GM12878 (cell line): ENCODE measurements at regions not wholly inside any gene's neighbourhood (a gene's known extent, or its start where the extent isn't known, plus 50 kb on each side); places are given as distances from the start of the nearest gene placed in this dataset.
A peak's percentile ranks its signal among the peaks of the same experiment; 100 is the strongest.

Experiments
- ATAC-seq: fragments of 200-7000 bp; cut with Tn5 transposase; 3 replicates; pipeline ENCODE4 v1.9.1; 2020; ENCODE audit warnings: mild to moderate bottlenecking, moderate library complexity
- BruUV-seq: library from RNA; stranded (reverse); fragments of 400-500 nt; replicated peaks from 2 replicates; lab custom pipeline; 2021; lab: Mats Ljungman, UMichigan
- CTCF ChIA-PET: fragments of 300-600 bp; sonication (Branson Sonifier 250); formaldehyde crosslinking; extraction: SDS; loops from one replicate; lab custom pipeline; 2021; ENCODE audit warnings: inconsistent platforms; lab: Yijun Ruan, JAX
- POLR2A ChIA-PET: fragments of 350-600 bp; formaldehyde crosslinking; extraction: SDS; loops from one replicate; lab custom pipeline; 2021; ENCODE audit warnings: inconsistent platforms; lab: Charles Lee
- RAD21 ChIA-PET: fragments of 300-600 bp; sonication (Branson Sonifier 250); formaldehyde crosslinking; loops from one replicate; lab custom pipeline; 2023; ENCODE audit warnings: antibody characterized with exemption; ENCODE audit not compliant: unreplicated experiment; lab: Charles Lee
- SMC1A ChIA-PET: fragments of 300-600 bp; sonication (Branson Sonifier 250); formaldehyde crosslinking; loops from one replicate; lab custom pipeline; 2023; ENCODE audit not compliant: unreplicated experiment, uncharacterized antibody; lab: Charles Lee
- DNase-seq: peaks from one replicate; pipeline ENCODE4 v3.0.0-alpha.2; 2011; ENCODE audit warnings: low read depth, low spot score
- FAIRE-seq: peaks from 3 replicates; lab custom pipeline; 2011; peaks lifted over from hg19 to GRCh38; lab: Jason Lieb, UNC
- H2AFZ ChIP-seq: 2 replicates; pipeline ENCODE4 v1.6.0; 2011; ENCODE audit warnings: low read depth, low read length, control low read depth; ENCODE audit not compliant: control insufficient read depth
- H3K27ac ChIP-seq: 2 replicates; pipeline ENCODE4 v1.5.1; 2011; ENCODE audit warnings: control low read depth; ENCODE audit not compliant: control insufficient read depth, insufficient read depth
- H3K27me3 ChIP-seq, 2 experiments: replicated peaks in 1 of 2; 2 replicates each; pipeline versions ENCODE4 v1.6.0 to v1.6.1; 2011; ENCODE audit warnings: low read length in 1 of 2; ENCODE audit not compliant: control insufficient read depth in 2 of 2, insufficient read depth in 2 of 2
- H3K36me3 ChIP-seq, 2 experiments: 2 replicates each; pipeline ENCODE4 v1.5.1; 2011; ENCODE audit warnings: low read length in 1 of 2; ENCODE audit not compliant: control insufficient read depth in 2 of 2, insufficient read depth in 2 of 2
- H3K4me1 ChIP-seq: 2 replicates; pipeline ENCODE4 v1.6.1; 2011; ENCODE audit warnings: mild to moderate bottlenecking, low read length, moderate library complexity, mixed read lengths; ENCODE audit not compliant: control insufficient read depth, insufficient read depth
- H3K4me2 ChIP-seq: 2 replicates; pipeline ENCODE4 v1.6.0; 2011; ENCODE audit warnings: control low read depth; ENCODE audit not compliant: control insufficient read depth, insufficient read depth
- H3K4me3 ChIP-seq: fragments of 200-600 bp; sonication (generic); 2 replicates; pipeline ENCODE4 v1.5.1; 2016
- H3K79me2 ChIP-seq: 2 replicates; pipeline ENCODE4 v1.6.0; 2011; ENCODE audit warnings: low read length; ENCODE audit not compliant: control insufficient read depth, insufficient read depth
- H3K9ac ChIP-seq: 2 replicates; pipeline ENCODE4 v1.8.0; 2011; ENCODE audit warnings: low read length, control low read depth, mixed read lengths; ENCODE audit not compliant: control insufficient read depth, insufficient read depth
- H3K9me3 ChIP-seq: replicated peaks from 3 replicates; pipeline ENCODE4 v1.5.1; 2011; ENCODE audit warnings: mild to moderate bottlenecking, low read length; ENCODE audit not compliant: control insufficient read depth, insufficient read depth
- H4K20me1 ChIP-seq: 2 replicates; pipeline ENCODE4 v1.6.0; 2011; ENCODE audit not compliant: control insufficient read depth, insufficient read depth
- ATF7 ChIP-seq: fragments of 450-650 bp; IDR thresholded peaks from 2 replicates; pipeline ENCODE4 v1.6.1; 2016; ENCODE audit warnings: low read depth, mild to moderate bottlenecking
- BCL11A ChIP-seq: IDR thresholded peaks from 2 replicates; pipeline ENCODE4 v1.6.1; 2011; ENCODE audit warnings: low read depth, low read length
- CBX3 ChIP-seq: fragments of 200-600 bp; sonication (generic); IDR thresholded peaks from 2 replicates; pipeline ENCODE4 v1.6.1; 2016; ENCODE audit warnings: low read depth, borderline replicate concordance
- CBX5 ChIP-seq: sonication (generic); IDR thresholded peaks from 2 replicates; pipeline ENCODE4 v1.6.1; 2016; ENCODE audit warnings: low read depth, moderate library complexity, mild to moderate bottlenecking, inconsistent platforms
- IKZF1 ChIP-seq: fragments of 450-650 bp; conservative IDR thresholded peaks from 2 replicates; pipeline ENCODE4 v1.6.1; 2017; ENCODE audit warnings: antibody characterized with exemption, mild to moderate bottlenecking
- IKZF2 ChIP-seq, 2 experiments: fragments of 450-650 bp; IDR thresholded peaks; 2 replicates each; pipeline ENCODE4 v1.6.1; 2017; ENCODE audit warnings: mild to moderate bottlenecking in 2 of 2, moderate library complexity in 2 of 2
- MTA2 ChIP-seq: fragments of 450-650 bp; IDR thresholded peaks from 2 replicates; pipeline ENCODE4 v1.6.1; 2016; ENCODE audit warnings: low read depth, mild to moderate bottlenecking, moderate library complexity
- MTA3 ChIP-seq: IDR thresholded peaks from 2 replicates; pipeline ENCODE4 v1.6.1; 2012; ENCODE audit warnings: low read length, inconsistent platforms, borderline replicate concordance
- NBN ChIP-seq: fragments of 450-650 bp; IDR thresholded peaks from 2 replicates; pipeline ENCODE4 v1.6.1; 2016
- PML ChIP-seq: IDR thresholded peaks from 2 replicates; pipeline ENCODE4 v1.6.1; 2012; ENCODE audit warnings: low read length, inconsistent platforms
- SREBF1 ChIP-seq: IDR thresholded peaks from 2 replicates; pipeline ENCODE4 v1.6.1; 2012; ENCODE audit warnings: mild to moderate bottlenecking, low read length
- TCF7 ChIP-seq: IDR thresholded peaks from 2 replicates; pipeline ENCODE4 v1.6.1; 2014; ENCODE audit warnings: antibody characterized with exemption, borderline replicate concordance
- YY1 ChIP-seq: IDR thresholded peaks from 2 replicates; pipeline ENCODE4 v1.6.1; 2011; ENCODE audit warnings: low read depth, mild to moderate bottlenecking, low read length
- WGBS: methylation state at CpG from one replicate; pipeline ENCODE4 v1.1.6; 2016; ENCODE audit warnings: low lambda C conversion rate; ENCODE audit not compliant: insufficient replicate concordance, insufficient coverage; ENCODE audit errors: missing lambda C conversion rate; 5-methylcytosine and 5-hydroxymethylcytosine counted together
- in situ Hi-C: fragments of 300-500 bp; cut with MboI; formaldehyde crosslinking; loops from 9 replicates; pipeline ENCODE4 v1.14.3; 2018; ENCODE audit warnings: mixed read lengths
- intact Hi-C: fragments of 100-400 bp; cut with micrococcal nuclease; formaldehyde crosslinking; loops from one replicate; pipeline ENCODE4 v1.14.2; 2022; ENCODE audit not compliant: unreplicated experiment
- TF ChIP-seq, protein P1 (sequence below): fragments of 450-650 bp; IDR thresholded peaks from 2 replicates; pipeline ENCODE4 v1.6.1; 2016; ENCODE audit warnings: mild to moderate bottlenecking, moderate library complexity, borderline replicate concordance

DNA sequence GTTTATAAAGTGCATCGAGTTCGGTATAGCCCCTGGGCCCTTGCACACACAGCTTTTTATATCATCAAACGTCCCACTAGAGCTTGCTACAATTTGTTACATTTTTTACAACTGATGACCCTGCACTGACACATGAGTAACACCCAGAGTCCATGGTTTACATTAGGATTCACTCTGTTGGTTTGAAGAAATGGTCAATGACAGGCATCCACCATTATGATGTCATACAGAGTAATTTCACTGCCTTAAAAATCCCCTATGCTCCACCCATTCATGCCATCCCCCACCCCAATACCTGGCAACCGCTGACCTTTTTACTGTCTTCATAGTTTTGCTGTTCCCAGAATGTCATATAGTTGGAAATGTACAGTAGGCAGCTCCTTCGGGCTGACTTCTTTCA is 130.2 kb downstream of the MED10 start:
- no peaks in the 10 kb centered on the region for H3K36me3 ChIP-seq
- no peak overlapping the region for H3K4me3 ChIP-seq
- H3K79me2 ChIP-seq = no peaks in the 10 kb centered on the region
- H3K27me3 ChIP-seq = no peaks in the 10 kb centered on the region
- in situ Hi-C loops = no loop called here
- no peak for TF ChIP-seq YY1
- TF ChIP-seq ATF7 = peak; percentile 52
- H3K4me1 ChIP-seq = 0 out of 2 replicates have a peak, but pooled peaks cover 5% of the 10 kb centered on the region
- WGBS = 43% methylated on average over 5 of the region's 5 CpGs
- no peaks in the 10 kb centered on the region for H4K20me1 ChIP-seq
- H2AFZ ChIP-seq = no peak overlapping the region
- no peak overlapping the region for H3K27ac ChIP-seq
- H3K4me2 ChIP-seq = no peak overlapping the region
- no peak for FAIRE-seq
- DNase-seq = no peak
- intact Hi-C loops = no loop called here
- SMC1A ChIA-PET = interaction anchor here (0.6 to 3.6 kb wide), 13 partner anchors 9 to 351 kb away, joined by 3 to 20 read pairs (median 4); no protein-coding TSS in a partner anchor
- RAD21 ChIA-PET = interaction anchor here (0.9 to 2.2 kb wide), 5 partner anchors 12 to 45 kb away, joined by 3 to 12 read pairs (median 3); no protein-coding TSS in a partner anchor
- POLR2A ChIA-PET = interaction anchor here (0.6 to 0.8 kb wide), 2 partner anchors 10 to 13 kb away, joined by 4 to 7 read pairs; no protein-coding TSS in a partner anchor
- H3K9me3 ChIP-seq = no peaks in the 10 kb centered on the region; the same call in 2 of the 3 replicates
- CTCF ChIA-PET = interaction anchor here (0.7 to 1.4 kb wide), 4 partner anchors 12 to 28 kb away, joined by 3 read pairs; no protein-coding TSS in a partner anchor
- no peak overlapping the region for H3K9ac ChIP-seq
- ATAC-seq = peak; percentile 58
- BruUV-seq = no TSS peak

DNA sequence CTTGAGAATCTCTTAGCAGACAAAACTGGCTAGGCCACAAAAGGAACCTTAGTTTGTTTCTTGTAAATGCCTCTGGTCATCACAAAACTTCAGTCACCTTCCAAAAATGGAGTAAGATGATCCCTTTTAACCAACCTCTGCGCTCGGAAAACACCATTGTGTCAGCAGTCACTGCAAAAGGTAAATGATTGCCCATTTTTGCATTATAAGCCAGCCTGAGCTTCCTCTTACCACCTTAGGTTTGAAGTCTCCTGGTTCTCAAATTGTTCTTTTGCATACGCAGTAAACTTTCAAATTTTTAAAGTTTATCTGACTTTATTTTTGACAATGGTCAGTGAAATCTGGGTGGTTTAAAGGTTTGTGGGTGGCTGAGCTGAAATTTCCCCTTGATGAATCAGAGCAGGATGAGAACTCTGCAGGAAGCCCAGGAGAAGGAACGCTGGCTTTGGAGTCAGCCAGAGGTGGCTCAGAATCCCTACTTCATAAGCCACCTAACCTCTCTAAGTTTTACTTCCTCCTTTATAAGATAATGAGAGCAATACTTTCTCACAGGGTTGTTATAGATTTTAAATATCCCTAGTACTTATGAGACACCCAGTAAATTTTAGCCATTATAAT is 131.4 kb downstream of the MED10 start:
- Histone ChIP-seq H3K27me3 (no peaks in the 10 kb centered on the region), H3K4me1 (0 out of 2 replicates have a peak, but pooled peaks cover 5% of the 10 kb centered on the region), H3K27ac (no peak overlapping the region), H3K36me3 (no peaks in the 10 kb centered on the region), H2AFZ (no peak overlapping the region; the same call in 1 of the 2 replicates), H3K9ac (no peak overlapping the region), H3K4me2 (no peak overlapping the region), H3K9me3 (no peaks in the 10 kb centered on the region; the same call in 2 of the 3 replicates), H4K20me1 (no peaks in the 10 kb centered on the region), H3K79me2 (no peaks in the 10 kb centered on the region), H3K4me3 (no peak overlapping the region)
- no TSS peak for BruUV-seq
- WGBS = 36% methylated on average over 4 of the region's 4 CpGs
- ChIA-PET SMC1A (interaction anchor here (1.2 to 3.6 kb wide), 11 partner anchors 9 to 76 kb away, joined by 3 to 20 read pairs (median 6); no protein-coding TSS in a partner anchor), CTCF (interaction anchor here (0.7 to 1.5 kb wide), 6 partner anchors 11 to 70 kb away, joined by 3 read pairs; no protein-coding TSS in a partner anchor), POLR2A (interaction anchor here (0.6 to 1.3 kb wide), 4 partner anchors 15 to 34 kb away, joined by 3 to 4 read pairs (median 4); no protein-coding TSS in a partner anchor), RAD21 (interaction anchor here (1.0 to 2.2 kb wide), 8 partner anchors 21 to 130 kb away, joined by 3 to 12 read pairs (median 5); no protein-coding TSS in a partner anchor)
- intact Hi-C loops (loop anchor here (2.0 kb wide), 1 partner anchor 44 kb away; no protein-coding TSS in a partner anchor), in situ Hi-C loops (no loop called here)
- peak; percentile 23 for DNase-seq
- ATAC-seq = peak; percentile 71
- no peak for FAIRE-seq
- TF ChIP-seq, protein P1, sequence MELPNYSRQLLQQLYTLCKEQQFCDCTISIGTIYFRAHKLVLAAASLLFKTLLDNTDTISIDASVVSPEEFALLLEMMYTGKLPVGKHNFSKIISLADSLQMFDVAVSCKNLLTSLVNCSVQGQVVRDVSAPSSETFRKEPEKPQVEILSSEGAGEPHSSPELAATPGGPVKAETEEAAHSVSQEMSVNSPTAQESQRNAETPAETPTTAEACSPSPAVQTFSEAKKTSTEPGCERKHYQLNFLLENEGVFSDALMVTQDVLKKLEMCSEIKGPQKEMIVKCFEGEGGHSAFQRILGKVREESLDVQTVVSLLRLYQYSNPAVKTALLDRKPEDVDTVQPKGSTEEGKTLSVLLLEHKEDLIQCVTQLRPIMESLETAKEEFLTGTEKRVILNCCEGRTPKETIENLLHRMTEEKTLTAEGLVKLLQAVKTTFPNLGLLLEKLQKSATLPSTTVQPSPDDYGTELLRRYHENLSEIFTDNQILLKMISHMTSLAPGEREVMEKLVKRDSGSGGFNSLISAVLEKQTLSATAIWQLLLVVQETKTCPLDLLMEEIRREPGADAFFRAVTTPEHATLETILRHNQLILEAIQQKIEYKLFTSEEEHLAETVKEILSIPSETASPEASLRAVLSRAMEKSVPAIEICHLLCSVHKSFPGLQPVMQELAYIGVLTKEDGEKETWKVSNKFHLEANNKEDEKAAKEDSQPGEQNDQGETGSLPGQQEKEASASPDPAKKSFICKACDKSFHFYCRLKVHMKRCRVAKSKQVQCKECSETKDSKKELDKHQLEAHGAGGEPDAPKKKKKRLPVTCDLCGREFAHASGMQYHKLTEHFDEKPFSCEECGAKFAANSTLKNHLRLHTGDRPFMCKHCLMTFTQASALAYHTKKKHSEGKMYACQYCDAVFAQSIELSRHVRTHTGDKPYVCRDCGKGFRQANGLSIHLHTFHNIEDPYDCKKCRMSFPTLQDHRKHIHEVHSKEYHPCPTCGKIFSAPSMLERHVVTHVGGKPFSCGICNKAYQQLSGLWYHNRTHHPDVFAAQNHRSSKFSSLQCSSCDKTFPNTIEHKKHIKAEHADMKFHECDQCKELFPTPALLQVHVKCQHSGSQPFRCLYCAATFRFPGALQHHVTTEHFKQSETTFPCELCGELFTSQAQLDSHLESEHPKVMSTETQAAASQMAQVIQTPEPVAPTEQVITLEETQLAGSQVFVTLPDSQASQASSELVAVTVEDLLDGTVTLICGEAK = no peak
- no peak for TF ChIP-seq BCL11A
- TF ChIP-seq MTA2 = peak; percentile 52; the same call in 1 of the 2 replicates
- TF ChIP-seq PML = no peak
- TF ChIP-seq IKZF1 = peak; percentile 79
- peak; percentile 70 to 72; a peak in 2 of 4 replicates for TF ChIP-seq IKZF2 (IDR thresholded peaks at IDR 0.05)
- TF ChIP-seq CBX5 = no peak
- TF ChIP-seq ATF7 = no peak
- TF ChIP-seq MTA3 = no peak
- TF ChIP-seq NBN = no peak
- TF ChIP-seq CBX3 = no peak
- no peak for TF ChIP-seq TCF7
- TF ChIP-seq SREBF1 = no peak
